ENCODE measurements at regions not wholly inside any gene's neighbourhood (a gene's known extent, or its start where the extent isn't known, plus 50 kb on each side); places are given as distances from the start of the nearest gene placed in this dataset.

DNA sequence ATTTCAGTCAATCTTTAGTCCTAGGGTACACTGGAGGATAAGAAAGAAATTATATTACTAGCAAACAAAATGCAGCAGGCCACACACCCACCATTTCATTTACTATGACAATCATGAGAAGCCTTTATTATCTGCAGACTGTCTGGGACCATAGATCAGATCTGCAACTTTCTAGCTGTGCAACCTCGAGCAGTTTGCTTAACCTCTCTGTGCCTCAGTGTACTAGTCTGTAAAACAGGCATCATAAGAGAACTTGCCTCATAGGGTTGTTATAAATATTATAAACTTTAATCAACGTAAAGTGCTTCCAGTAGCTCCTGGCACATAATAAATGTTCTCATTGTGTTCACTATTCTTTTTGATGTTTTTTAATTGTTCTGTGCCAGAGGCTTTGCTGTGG is 128.2 kb upstream of the C1QTNF7 start:
- TF ChIP-seq, protein P1, sequence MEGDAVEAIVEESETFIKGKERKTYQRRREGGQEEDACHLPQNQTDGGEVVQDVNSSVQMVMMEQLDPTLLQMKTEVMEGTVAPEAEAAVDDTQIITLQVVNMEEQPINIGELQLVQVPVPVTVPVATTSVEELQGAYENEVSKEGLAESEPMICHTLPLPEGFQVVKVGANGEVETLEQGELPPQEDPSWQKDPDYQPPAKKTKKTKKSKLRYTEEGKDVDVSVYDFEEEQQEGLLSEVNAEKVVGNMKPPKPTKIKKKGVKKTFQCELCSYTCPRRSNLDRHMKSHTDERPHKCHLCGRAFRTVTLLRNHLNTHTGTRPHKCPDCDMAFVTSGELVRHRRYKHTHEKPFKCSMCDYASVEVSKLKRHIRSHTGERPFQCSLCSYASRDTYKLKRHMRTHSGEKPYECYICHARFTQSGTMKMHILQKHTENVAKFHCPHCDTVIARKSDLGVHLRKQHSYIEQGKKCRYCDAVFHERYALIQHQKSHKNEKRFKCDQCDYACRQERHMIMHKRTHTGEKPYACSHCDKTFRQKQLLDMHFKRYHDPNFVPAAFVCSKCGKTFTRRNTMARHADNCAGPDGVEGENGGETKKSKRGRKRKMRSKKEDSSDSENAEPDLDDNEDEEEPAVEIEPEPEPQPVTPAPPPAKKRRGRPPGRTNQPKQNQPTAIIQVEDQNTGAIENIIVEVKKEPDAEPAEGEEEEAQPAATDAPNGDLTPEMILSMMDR (IDR thresholded peaks at IDR 0.05) = no peak
- TF ChIP-seq ZFX (IDR thresholded peaks at IDR 0.05; ENCODE audit: borderline replicate concordance) = no peak

All from 22Rv1 (cell line).